H1 (cell line): ENCODE measurements at regions not wholly inside any gene's neighbourhood (a gene's known extent, or its start where the extent isn't known, plus 50 kb on each side); places are given as distances from the start of the nearest gene placed in this dataset.

ENCODE experiments used
- ATF2 ChIP-seq: IDR thresholded peaks from 2 replicates; pipeline ENCODE4 v1.6.1; 2012; ENCODE audit warnings: low read length, inconsistent platforms
- CBX5 ChIP-seq: fragments of 300-800, 300-1000 bp; sonication (generic); IDR thresholded peaks from 2 replicates; pipeline ENCODE4 v1.7.1; 2016; ENCODE audit warnings: antibody characterized with exemption, low read length, low read depth
- CHD1 ChIP-seq: IDR thresholded peaks from 2 replicates; pipeline ENCODE4 v1.6.1; 2012; ENCODE audit warnings: low read depth, low read length, improper control_type of control experiment
- HDAC6 ChIP-seq: IDR thresholded peaks from one replicate; pipeline ENCODE4 v1.7.1; 2012; ENCODE audit warnings: low read depth, mild to moderate bottlenecking, inconsistent platforms, low read length, moderate library complexity
- NRF1 ChIP-seq: IDR thresholded peaks from 2 replicates; pipeline ENCODE4 v1.6.1; 2011; ENCODE audit warnings: mild to moderate bottlenecking, low read depth, low read length, improper control_type of control experiment

GRCh38 chr6:4516206-4516605 is 260.0 kb upstream of the CDYL start (continued):
- no peak for TF ChIP-seq ATF2
- no peak for TF ChIP-seq CHD1
- no peak for TF ChIP-seq CBX5
- TF ChIP-seq HDAC6, result no peak
- TF ChIP-seq NRF1, result no peak
